GM20000 (cell line): ENCODE measurements at regions not wholly inside any gene's neighbourhood (a gene's known extent, or its start where the extent isn't known, plus 50 kb on each side); places are given as distances from the start of the nearest gene placed in this dataset.

ENCODE experiments used
- DNase-seq: peaks from one replicate; pipeline ENCODE4 v3.0.0; 2012; ENCODE audit warnings: low spot score
- TF ChIP-seq, protein P1 (sequence below): IDR thresholded peaks from 2 replicates; pipeline ENCODE4 v1.5.1; 2012; ENCODE audit warnings: mild to moderate bottlenecking, control low read depth; ENCODE audit errors: extremely low read depth, missing control alignments

DNA sequence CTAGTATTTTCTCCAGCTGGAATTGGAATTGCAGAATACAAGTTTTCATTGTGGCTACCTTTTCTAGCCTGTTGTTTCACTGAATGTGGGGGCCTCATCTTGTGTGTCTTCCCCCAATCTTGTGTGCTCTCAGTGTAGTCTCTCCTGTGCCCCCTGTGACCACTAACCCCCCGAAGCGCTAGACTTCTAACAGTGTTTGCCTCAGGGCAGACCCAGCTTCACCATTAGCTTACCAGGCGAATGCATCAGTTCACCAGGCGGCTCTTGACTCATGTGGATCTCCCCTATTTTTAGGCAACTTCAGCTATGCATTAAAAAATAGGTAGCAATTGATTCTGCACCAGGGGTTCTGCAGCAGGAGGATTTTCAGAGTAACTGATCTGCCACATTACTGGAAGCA lies 376.2 kb upstream of the MEIS1 start:
- TF ChIP-seq, protein P1, sequence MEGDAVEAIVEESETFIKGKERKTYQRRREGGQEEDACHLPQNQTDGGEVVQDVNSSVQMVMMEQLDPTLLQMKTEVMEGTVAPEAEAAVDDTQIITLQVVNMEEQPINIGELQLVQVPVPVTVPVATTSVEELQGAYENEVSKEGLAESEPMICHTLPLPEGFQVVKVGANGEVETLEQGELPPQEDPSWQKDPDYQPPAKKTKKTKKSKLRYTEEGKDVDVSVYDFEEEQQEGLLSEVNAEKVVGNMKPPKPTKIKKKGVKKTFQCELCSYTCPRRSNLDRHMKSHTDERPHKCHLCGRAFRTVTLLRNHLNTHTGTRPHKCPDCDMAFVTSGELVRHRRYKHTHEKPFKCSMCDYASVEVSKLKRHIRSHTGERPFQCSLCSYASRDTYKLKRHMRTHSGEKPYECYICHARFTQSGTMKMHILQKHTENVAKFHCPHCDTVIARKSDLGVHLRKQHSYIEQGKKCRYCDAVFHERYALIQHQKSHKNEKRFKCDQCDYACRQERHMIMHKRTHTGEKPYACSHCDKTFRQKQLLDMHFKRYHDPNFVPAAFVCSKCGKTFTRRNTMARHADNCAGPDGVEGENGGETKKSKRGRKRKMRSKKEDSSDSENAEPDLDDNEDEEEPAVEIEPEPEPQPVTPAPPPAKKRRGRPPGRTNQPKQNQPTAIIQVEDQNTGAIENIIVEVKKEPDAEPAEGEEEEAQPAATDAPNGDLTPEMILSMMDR, result no peak
- DNase-seq, result no peak

DNA sequence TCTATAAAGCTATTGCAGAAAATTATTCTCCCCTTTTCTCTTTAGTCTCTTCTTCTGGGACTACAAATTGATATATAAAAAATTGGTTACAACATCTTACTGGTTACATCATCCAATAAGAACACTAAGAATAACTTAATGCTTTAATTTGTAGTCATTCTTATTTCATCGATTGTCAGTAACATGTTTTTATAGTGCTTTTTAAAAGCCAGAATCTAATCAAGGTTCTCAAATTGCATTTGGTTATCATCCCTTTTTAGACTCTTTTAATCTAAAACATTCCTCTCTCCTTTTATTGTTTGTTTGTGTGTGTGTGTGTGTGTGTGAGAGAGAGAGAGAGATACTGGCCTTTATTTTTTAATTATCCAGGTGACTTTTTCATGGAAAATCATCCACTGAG lies 377.1 kb upstream of the MEIS1 start:
- no peak for DNase-seq
- TF ChIP-seq, protein P1, result no peak

DNA sequence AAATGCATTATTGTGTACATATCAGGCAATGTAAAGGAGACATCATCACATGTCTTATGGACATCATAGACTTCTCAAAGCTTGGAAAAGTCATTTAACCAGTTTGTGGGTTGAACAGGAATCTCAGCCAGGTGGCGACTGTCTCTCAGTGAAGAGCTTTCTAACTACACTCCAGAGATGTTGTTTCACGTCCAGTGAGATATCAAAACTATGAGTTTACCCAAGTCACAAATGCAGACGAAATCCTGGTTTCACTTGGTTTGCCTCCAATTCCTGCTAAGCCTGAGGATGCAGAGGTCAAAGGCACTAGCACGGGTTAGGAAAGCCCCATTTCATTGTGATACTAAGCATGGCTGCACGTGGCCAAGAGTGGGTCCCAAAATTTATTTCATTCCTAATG lies 384.5 kb upstream of the MEIS1 start:
- DNase-seq, result no peak
- TF ChIP-seq, protein P1, result no peak

DNA sequence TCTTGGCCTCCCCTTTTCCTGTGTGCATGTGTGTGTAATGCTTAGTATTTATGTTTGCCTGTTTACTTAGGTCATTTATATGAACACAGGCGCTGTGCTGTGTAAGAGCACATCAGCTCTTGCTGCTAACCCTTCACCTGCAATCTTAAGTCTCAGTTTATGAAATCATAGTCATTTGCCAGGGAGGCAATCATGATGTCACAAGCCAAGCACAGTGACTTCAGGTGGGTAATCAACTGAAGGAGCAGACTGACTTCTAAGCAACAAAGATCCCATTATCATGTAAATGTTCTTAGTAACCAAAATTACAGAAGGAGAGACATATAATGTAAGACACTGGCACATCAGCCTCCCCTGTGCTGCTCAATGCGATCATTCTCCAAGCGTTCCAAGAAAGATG lies 386.3 kb upstream of the MEIS1 start:
- no peak for DNase-seq
- TF ChIP-seq, protein P1, result no peak

DNA sequence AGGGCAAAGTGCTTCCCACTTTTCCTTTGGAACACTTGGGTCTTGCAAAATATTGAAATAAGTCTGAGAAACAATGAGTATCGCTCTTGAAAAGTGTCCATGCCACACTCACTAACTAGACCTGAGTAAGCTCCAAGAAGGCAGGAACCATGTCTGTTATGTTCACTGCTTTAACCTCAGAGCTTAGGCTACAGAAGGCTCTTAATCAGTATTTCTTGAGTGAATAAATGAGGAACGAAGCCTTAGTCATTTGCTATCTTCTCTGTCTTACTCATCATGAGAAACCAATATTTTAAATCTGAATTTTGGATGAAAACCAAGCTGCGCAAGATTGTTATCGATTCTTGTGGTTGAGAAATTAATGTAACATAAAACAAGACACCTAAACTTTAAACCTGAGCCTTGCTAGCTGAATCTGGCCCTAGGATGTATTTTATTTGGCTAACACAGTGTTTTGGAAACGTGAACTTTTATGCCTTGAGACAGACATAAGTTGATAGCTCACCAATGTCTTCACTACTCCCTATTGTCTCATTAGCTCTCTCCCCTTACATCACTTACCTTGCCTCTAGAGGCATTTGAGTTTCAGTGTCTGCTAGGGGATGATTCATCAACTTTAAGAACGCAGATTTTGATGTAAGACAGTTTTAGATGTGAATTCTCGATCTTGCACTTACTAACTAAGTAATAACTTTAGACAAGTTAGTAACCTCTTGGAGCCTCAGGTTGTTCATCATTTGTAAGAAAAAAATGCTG lies 392.8 kb upstream of the MEIS1 start:
- TF ChIP-seq, protein P1, result no peak
- DNase-seq, result no peak

DNA sequence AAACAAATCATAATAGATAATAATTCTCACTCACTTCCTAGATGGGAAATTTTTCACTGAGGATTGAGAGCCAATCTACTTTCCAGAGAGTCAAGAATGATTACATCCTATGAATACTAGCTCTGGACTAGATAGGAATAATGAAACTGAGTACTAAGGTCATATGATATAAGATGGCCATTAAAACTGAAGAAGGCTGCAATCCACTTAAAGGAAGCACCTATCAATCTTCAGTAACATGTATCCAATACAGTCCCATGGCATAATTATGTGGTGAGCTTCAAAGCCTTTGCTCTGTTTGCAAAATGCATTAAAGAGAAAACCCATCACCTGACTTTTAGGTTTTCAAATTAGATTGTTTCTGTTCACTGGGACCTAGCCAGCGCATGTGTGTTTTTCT lies 398.0 kb upstream of the MEIS1 start:
- DNase-seq, result no peak
- TF ChIP-seq, protein P1, result no peak

DNA sequence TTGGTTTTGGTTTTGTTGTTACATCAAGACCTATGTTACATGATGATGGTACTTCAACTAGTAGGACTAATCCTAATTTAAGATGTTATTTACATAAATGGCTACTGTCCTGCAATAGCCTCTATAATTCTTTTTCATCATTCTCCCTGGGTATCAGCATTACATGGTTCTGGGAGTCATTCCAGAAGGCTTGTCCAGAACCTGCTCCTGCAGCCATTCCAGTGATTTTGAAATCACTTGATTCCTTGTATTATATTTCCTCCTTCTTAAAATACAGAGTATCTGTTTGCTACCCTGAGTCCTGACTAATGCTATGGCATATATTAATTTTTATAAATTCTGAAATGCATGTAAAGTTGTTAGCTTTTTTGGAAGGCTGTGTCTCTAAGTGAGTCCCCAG lies 400.5 kb upstream of the MEIS1 start:
- no peak for DNase-seq
- TF ChIP-seq, protein P1, result no peak
